HG02840 (cell line): ENCODE measurements at regions not wholly inside any gene's neighbourhood (a gene's known extent, or its start where the extent isn't known, plus 50 kb on each side); places are given as distances from the start of the nearest gene placed in this dataset.
"Not testable (repeated sequence)": the region's sequence is repeated elsewhere in the genome, so short reads cannot be mapped to it uniquely, and the experiment has no call there.

ENCODE experiments used
- ATAC-seq: cut with Tn5 transposase; IDR thresholded peaks from one replicate; pipeline ENCODE4 v1.9.1; 2021; ENCODE audit warnings: mild to moderate bottlenecking, moderate library complexity, moderate number of reproducible peaks; ENCODE audit not compliant: unreplicated experiment, low FRiP score

DNA sequence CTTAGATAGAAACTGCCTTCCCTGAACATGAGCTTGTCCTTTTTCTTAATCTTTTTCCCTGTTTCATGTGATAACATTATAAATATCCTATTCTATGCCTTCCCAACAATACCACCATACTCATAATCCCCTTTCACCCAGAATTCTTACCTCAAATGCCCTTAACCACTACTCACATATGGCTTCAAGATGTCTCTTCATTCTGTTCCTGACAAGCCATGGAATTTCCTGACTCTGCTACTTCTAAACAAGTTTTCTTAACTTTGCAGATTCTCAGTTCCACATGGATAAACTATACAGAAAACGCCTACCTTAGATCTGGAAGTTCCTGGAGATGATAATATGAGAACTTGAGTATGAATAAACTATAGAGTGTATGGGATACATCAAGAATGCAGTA lies 1217.8 kb downstream of the CDH8 start:
- no peak for ATAC-seq

DNA sequence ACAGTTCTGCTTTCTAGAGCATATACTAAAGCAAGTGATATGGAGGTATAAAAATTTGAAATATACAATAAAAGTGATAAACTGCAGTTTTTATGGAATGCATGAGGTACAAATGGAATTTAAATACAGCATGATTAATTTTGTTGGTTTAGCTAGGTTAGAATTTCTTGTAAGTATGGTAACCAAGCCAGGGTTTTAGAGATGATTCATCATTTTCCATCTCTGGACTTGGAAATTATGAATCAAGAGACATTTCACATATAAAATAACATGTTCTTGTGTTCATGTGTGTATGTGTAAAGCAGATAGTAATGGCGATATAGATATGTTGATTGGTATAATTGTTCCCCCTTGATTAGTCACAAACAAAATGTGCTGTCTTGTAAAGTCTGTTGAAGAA lies 1219.8 kb downstream of the CDH8 start:
- ATAC-seq = no peak

DNA sequence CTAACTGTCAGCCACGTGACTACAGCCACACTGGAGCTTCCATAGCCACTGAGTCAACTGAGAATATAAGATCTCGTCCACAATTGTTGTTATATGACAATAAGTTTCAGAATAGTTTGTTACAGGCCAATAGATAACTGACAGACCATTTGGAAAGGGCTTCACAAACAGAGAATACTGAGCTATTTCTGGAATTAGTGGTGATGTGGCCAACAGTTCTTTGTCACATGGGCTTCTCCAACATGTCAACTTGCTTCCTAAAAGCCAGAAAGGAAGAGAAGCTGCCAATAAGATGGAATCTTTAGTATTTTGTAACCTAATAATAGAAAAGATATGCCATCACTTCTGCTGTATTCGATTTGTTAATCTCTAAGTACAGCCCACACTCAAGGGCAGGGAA lies 1220.4 kb downstream of the CDH8 start:
- ATAC-seq = no peak

DNA sequence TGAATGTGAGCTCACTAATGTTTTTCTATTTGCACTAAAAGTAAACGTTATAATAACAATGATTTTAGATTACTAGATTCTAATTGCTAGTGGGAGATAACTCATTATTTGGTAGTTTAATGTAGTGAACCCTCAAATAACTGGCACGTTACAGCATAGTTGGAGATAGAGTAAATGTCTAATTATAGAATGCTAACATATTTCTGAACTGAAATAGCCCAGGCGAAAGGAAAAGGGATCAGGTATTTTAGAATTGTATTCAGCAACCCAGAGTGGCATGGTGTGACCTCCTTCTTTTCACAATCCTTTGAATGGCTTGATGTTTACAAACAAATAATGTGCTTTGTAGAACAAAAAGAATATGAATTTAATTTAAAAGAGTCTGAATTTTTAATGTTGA lies 1221.2 kb downstream of the CDH8 start:
- ATAC-seq = no peak

DNA sequence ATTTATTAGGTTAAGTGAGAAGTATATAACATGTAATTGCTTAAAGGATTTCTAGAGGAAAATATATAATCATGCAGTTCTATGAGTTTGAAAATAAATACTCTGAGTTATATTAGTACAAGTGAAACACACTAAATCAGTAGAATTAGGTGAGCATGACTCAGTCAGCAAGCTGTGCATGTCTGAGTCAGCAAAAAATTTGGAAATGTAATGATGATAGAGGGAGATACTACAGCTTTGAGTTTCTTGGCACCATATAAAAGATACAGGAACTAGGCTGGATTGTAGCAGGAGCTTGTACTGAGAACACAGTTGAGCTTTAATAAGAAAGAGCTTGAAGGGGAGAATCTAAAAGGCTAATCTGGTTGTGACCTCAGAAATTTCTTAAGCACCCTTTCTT lies 1224.6 kb downstream of the CDH8 start:
- ATAC-seq = no peak

DNA sequence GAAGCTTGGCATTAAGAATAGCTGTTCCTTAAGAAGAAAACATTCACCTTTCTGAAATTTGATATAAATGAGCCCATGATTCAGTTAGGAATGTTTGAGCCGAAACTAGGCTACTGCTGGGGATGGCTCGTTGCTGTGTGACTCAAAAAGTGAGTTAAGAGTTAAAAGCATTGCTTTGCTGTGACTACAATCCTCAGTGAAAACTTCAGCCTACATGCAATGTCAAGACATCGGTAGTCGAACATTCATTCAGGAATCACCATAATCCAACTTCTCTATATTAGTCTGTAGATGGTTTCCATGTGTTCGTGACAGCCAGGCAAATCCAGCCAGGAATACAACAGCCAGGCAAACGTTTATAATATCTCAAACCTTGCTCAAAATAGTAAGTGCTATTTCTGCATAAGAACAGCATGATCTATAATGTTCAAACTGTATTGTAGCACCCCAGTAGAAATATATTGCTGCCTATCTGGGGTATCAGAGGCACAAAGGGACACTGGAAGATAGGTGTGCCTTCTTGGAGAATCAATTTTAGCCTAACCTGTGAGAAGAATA lies 1225.1 kb downstream of the CDH8 start:
- no peak for ATAC-seq

DNA sequence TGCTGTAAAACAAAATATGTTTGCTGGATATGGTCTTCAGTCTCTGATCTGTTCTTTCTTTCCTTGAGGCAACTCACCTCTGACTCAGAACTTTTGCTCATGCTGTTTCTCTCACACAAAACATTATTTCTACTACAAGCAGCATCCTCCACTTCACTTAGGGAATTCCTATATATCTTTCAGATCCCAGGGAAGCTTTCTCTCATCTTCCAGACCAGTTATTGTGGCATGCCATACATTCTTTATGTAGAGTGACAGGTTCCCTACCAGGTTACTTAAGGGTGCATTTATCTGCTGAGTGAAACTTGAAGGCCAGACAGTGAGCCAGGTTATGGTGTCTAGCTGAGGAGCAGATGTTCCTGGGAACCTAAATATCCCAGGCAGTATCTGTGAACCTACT lies 1226.0 kb downstream of the CDH8 start:
- no peak for ATAC-seq

DNA sequence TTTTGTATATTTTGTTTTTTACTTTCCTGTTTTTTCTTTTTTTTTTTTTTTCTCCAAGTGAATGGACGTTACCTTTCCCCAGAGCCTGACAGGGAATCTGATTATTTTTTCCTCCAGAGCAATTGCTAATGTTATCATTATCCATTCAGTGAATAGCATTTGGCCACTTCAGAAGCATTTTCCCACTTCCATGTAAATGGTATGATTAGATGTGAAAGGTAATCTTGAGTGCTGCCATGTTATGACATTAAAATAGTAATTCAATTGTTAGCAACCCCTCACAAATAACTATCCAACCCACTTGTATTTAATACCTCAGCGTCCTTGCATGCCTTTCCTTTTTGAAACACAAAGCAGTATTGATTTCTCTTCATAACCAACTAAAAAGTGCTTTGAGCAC lies 1243.8 kb downstream of the CDH8 start:
- ATAC-seq = no peak

DNA sequence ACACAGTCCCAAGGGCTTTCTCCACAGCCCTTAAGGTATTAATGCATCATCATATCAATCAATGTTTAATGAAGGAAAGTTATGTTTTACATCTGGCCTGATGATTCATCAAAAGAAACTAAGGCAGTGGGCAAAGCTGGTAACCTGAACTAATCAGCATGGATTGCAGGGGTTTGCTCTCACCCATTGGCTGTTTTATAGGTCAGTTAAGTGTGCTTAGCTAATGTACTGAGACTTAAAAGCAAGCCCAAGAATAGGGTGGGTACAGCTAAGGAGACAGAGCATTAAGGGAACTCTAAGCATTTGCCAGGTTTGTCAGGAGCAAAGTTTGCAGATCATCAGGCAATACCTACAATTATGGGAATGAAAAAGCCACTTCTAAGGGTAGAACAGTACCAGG lies 1247.6 kb downstream of the CDH8 start:
- ATAC-seq = no peak

DNA sequence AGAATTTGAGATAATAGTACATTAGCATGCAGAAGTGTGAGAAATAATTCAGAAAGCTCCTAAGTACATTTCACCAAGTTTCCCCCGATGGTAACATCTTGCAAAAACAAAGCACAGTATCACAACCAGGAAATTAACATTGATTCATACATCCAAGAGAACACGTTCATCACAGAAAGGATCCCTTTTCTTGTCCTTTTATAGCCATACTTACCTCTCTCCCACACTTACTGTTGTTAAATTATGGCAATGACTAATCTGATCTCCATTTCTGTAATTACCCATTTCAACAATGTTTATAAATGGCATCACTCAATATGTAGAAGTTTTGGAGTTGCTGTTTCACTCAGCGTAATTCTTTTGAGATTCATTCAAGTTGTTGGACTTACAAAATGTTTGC lies 1260.0 kb downstream of the CDH8 start:
- no peak for ATAC-seq

DNA sequence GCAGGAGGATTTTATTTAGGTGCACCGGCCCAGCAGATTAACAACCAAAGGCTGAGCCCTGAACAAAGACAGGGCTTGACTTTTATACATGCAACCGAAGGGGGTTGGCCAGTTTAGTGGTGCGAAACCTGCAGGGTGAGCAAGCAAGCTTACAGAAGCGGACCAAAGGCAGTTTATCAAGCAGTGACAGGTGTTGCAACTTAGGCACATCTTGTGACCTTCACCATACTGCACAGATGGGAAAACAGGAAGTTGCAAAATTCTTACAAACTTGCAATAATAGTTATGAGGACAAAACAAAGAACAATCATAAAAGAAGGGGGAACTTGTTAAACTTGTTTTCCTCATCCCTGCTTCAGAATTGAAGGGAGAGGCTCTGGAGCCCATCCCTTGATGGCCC lies 1265.1 kb downstream of the CDH8 start:
- no peak for ATAC-seq

DNA sequence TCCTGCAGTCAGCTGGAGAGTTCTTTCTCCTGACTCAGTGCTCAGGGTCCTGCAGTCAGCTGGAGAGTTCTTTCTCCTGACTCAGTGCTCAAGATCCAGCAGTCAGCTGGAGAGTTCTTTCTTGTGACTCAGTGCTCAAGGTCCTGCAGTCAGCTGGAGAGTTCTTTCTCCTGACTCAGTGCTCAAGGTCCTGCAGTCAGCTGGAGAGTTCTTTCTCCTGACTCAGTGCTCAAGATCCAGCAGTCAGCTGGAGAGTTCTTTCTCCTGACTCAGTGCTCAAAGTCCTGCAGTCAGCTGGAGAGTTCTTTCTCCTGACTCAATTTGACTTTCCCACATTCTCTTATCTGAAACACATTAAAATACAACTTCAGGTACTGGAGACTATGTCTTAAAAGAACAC lies 1265.9 kb downstream of the CDH8 start:
- ATAC-seq = not testable (repeated sequence)

DNA sequence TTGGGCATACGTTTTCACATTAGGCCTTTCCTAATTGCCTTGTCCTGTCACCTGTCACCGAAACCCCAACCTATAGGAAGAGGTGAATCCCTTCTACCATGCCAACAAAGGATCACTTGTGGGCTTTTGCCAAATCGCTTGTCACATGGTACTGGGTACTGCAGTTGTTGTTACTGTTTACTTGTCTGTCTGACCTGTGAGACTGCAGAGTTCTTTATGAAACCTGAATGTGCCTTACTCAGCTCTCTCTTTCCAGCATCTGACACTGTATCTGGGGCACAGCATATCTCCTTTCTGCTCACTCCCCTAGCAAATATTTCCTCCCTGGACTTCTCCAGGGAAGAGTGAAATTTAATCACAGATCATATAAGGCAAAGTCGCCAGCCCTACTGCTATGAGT lies 1272.4 kb downstream of the CDH8 start:
- ATAC-seq = no peak

DNA sequence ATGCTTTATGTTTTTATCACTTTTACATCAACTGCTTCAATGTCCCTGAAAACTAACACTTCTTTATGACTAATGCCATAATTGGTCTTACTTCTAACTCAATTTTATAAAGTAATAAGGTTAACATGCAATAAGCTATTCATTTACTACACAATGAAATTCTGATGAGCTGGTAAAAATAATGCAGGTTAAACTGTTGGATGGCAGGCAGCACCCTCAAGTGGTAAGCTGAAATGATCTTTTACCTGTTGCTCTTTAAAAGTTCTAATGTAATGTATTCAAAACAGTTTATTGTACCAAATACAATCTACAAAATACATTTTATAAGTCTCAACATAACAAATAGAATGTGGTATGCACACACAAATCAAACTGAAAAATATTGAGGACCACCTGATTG lies 1280.3 kb downstream of the CDH8 start:
- no peak for ATAC-seq

DNA sequence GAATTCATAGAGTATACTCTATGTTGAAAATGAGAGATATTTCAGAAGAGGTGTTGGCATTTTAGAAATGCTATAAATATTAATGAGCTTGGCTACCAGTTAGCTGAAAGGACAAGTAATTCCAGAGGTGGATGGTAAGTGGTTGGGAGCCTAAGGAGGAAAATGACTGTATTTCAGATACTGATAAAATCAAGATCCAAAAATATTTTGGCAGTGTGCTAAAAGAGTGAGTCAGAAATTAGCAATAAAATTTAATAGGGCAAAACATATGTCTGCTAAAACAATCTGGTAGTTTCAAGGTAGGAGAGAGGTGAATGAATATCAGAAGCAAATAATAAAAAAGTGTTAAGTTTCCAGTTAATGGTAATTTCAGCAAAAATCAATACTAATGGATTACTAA lies 1287.9 kb downstream of the CDH8 start:
- no peak for ATAC-seq

DNA sequence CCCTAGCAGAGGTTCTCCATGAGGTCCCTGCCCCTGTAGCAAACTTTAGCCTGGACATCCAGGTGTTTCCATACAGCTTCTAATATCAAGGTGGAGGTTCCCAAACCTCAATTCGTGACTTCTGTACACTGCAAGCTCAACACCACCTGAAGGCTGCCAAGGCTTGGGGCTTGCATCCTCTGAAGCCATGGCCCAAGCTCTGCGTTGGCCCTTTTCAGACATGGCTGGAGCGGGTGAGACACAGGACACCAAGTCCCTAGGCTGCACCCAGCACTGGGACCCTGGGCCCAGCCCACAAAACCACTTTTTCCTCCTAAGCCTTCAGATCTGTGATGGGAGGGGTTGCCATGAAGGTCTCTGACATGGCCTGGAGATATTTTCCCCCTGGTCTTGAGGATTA lies 1292.0 kb downstream of the CDH8 start:
- ATAC-seq = no peak

DNA sequence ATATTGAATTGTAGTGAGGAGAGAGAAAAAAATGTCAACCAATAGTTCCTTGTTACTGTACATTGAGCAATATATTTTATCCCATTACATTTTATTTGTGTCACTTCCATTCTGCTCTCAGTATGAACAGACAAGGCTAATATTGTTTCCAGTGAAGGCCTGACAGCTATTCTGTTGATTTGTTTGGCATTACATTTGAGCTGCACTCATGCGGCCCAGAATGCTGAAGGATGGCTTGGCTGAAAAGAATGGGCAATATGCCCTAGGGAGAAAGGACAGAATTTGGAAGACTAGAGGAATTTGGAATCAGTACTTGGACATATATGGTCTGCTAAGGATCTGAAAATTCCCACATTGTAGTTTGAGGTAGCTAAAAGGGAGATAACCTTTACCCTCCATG lies 1294.4 kb downstream of the CDH8 start:
- no peak for ATAC-seq

DNA sequence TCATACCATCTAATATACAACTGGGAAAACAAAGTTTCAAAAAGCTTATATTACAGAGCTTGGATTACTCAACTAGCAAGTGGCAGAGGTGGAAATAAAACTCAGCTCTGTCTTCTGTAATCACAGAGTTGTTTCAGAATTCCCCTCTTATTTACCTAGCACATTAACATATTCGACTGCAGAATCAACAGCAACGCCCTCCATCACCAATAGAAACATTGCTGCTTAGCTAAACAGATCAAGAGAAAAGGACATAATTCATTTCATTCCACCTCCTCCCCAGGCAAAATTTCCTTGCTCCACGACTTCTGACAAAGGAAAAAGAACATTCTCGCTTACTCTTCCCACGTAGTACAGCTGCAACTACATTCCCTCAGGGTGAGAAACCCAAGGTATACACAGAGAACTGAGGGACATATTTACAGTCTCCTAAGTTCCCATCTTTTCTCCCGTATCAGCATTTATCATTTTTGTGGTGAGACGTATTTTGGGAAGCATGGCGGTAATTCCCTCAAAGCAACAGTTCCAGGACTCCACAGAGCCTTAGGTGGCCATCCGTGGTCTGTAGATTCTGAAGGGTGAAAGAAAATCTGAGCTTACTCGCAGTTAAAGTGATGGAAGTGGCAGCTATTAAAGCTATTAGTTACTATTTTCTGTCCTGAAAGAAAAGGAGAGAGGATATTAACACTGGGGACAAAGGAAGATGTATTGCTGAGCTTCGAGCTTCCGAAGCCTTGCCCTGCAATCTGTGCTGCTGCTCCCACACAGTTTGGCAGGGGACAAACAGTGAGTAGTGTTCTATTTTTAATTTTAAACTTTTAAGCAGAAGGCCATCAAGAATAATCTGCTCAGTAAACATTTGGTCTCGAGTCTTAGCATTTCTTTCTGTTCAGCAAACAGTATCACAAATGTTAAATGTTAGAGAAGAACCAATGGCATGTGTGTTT lies 1296.2 kb downstream of the CDH8 start:
- no peak for ATAC-seq

DNA sequence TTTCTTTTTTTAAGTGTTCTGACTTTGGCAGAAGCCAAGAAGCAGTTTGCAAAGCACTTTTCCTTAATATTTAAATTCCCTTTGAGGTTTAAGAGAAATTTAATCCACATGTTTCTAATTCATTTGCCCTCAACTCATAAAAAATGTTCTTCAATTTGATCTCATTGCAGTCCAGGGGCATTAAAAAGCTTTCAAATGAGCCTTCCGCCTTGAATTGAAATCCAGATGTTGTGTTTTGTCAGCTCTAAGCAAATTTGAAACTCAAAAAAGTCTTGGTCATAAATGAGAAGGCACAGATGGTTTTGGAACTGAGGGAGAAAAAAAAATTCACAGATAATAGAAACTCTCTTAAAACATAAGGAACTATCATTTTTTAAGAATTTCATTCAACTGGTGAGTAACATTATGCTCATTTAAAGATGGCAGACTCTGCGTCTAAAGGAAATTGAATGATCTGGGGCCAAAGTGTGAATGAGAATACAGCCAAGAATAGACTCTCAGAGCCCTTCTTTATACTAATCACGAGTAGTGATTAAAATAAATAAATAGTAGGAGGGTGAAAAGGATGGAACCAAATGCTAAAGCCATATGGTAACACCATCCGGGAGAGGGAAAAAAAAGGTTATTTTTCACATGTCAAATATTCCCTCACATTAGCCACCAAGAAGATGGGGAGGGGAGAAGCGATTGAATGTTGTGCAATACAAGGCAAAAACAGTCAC lies 1304.7 kb downstream of the CDH8 start:
- no peak for ATAC-seq

DNA sequence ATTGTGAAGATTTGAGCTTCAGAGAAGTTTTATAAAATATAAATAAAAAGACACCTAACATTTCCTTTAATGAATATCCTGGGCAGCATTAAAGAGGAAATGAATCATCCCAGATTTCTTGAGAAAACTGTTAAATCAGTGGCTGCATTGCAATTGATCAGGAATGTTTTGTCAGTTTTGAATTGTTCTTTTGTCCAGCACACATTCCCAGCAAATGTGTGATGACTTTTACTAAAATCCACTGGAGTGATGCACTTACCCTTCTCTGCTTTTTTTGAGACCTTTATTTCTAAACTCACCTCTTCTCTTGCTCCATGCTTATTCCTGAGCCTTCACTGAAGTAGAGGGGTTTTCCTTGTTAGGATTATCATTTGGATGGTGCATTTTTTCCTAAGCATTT lies 1307.2 kb downstream of the CDH8 start:
- ATAC-seq = no peak

DNA sequence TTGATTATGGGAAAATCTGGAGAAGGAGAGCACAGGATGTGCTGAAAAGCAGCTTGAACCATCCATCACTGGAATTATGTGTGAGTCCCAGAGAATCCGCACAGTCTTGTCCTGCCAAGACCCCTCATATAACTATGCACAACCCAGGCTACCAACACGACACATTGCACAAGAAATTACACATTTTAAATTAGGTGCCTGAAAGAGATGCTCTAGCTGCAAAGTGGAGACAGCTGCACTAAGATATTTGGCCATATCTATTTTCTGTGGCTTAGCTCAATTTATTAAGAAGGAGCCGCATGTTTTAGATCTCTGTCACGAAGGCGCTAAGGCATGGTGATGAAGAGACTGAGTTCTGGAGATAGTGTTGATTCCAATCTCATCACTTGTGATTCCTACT lies 1308.4 kb downstream of the CDH8 start:
- no peak for ATAC-seq

DNA sequence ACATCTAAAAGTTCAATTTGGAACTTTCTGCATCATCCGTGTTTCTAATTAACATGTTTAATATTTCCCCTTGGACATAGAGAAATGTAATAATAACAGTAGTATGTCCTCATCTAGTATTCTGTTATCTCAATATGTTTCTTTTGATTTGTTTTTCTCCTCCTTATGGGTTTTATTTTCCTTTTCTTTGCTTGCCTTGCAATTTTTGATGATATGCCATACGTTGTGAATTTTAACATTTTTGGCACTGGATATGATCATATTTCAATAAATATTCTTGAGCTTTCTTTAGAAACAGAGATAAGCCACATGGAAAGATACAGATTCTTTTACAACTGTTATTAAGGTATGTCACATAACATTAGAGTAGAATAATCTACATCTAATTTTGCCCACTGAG lies 1316.2 kb downstream of the CDH8 start:
- no peak for ATAC-seq
